GM12878 (cell line): ENCODE measurements at regions not wholly inside any gene's neighbourhood (a gene's known extent, or its start where the extent isn't known, plus 50 kb on each side); places are given as distances from the start of the nearest gene placed in this dataset.

ENCODE experiments used
- ATAC-seq: fragments of 200-7000 bp; cut with Tn5 transposase; 3 replicates; pipeline ENCODE4 v1.9.1; 2020; ENCODE audit warnings: mild to moderate bottlenecking, moderate library complexity
- BruUV-seq: library from RNA; stranded (reverse); fragments of 400-500 nt; replicated peaks from 2 replicates; lab custom pipeline; 2021; lab: Mats Ljungman, UMichigan
- CTCF ChIA-PET: fragments of 300-600 bp; sonication (Branson Sonifier 250); formaldehyde crosslinking; extraction: SDS; loops from one replicate; lab custom pipeline; 2021; ENCODE audit warnings: inconsistent platforms; lab: Yijun Ruan, JAX
- POLR2A ChIA-PET: fragments of 350-600 bp; formaldehyde crosslinking; extraction: SDS; loops from one replicate; lab custom pipeline; 2021; ENCODE audit warnings: inconsistent platforms; lab: Charles Lee
- RAD21 ChIA-PET: fragments of 300-600 bp; sonication (Branson Sonifier 250); formaldehyde crosslinking; loops from one replicate; lab custom pipeline; 2023; ENCODE audit warnings: antibody characterized with exemption; ENCODE audit not compliant: unreplicated experiment; lab: Charles Lee
- SMC1A ChIA-PET: fragments of 300-600 bp; sonication (Branson Sonifier 250); formaldehyde crosslinking; loops from one replicate; lab custom pipeline; 2023; ENCODE audit not compliant: unreplicated experiment, uncharacterized antibody; lab: Charles Lee
- DNase-seq: peaks from one replicate; pipeline ENCODE4 v3.0.0-alpha.2; 2011; ENCODE audit warnings: low read depth, low spot score
- FAIRE-seq: peaks from 3 replicates; lab custom pipeline; 2011; peaks lifted over from hg19 to GRCh38; lab: Jason Lieb, UNC
- H2AFZ ChIP-seq: 2 replicates; pipeline ENCODE4 v1.6.0; 2011; ENCODE audit warnings: low read depth, low read length, control low read depth; ENCODE audit not compliant: control insufficient read depth
- H3K27ac ChIP-seq: 2 replicates; pipeline ENCODE4 v1.5.1; 2011; ENCODE audit warnings: control low read depth; ENCODE audit not compliant: control insufficient read depth, insufficient read depth
- H3K27me3 ChIP-seq, 2 experiments: replicated peaks in 1 of 2; 2 replicates each; pipeline versions ENCODE4 v1.6.0 to v1.6.1; 2011; ENCODE audit warnings: low read length in 1 of 2; ENCODE audit not compliant: control insufficient read depth in 2 of 2, insufficient read depth in 2 of 2
- H3K36me3 ChIP-seq, 2 experiments: 2 replicates each; pipeline ENCODE4 v1.5.1; 2011; ENCODE audit warnings: low read length in 1 of 2; ENCODE audit not compliant: control insufficient read depth in 2 of 2, insufficient read depth in 2 of 2
- H3K4me1 ChIP-seq: 2 replicates; pipeline ENCODE4 v1.6.1; 2011; ENCODE audit warnings: mild to moderate bottlenecking, low read length, moderate library complexity, mixed read lengths; ENCODE audit not compliant: control insufficient read depth, insufficient read depth
- H3K4me2 ChIP-seq: 2 replicates; pipeline ENCODE4 v1.6.0; 2011; ENCODE audit warnings: control low read depth; ENCODE audit not compliant: control insufficient read depth, insufficient read depth
- H3K4me3 ChIP-seq: fragments of 200-600 bp; sonication (generic); 2 replicates; pipeline ENCODE4 v1.5.1; 2016
- H3K79me2 ChIP-seq: 2 replicates; pipeline ENCODE4 v1.6.0; 2011; ENCODE audit warnings: low read length; ENCODE audit not compliant: control insufficient read depth, insufficient read depth
- H3K9ac ChIP-seq: 2 replicates; pipeline ENCODE4 v1.8.0; 2011; ENCODE audit warnings: low read length, control low read depth, mixed read lengths; ENCODE audit not compliant: control insufficient read depth, insufficient read depth
- H3K9me3 ChIP-seq: replicated peaks from 3 replicates; pipeline ENCODE4 v1.5.1; 2011; ENCODE audit warnings: mild to moderate bottlenecking, low read length; ENCODE audit not compliant: control insufficient read depth, insufficient read depth
- H4K20me1 ChIP-seq: 2 replicates; pipeline ENCODE4 v1.6.0; 2011; ENCODE audit not compliant: control insufficient read depth, insufficient read depth
- BMI1 ChIP-seq: fragments of 450-650 bp; IDR thresholded peaks from 2 replicates; pipeline ENCODE4 v1.6.1; 2016; ENCODE audit warnings: mild to moderate bottlenecking, moderate library complexity, borderline replicate concordance
- CBFB ChIP-seq: IDR thresholded peaks from 2 replicates; pipeline ENCODE4 v1.6.1; 2016; ENCODE audit warnings: antibody characterized with exemption, low read depth
- CBX3 ChIP-seq: fragments of 200-600 bp; sonication (generic); IDR thresholded peaks from 2 replicates; pipeline ENCODE4 v1.6.1; 2016; ENCODE audit warnings: low read depth, borderline replicate concordance
- CHD2 ChIP-seq: IDR thresholded peaks from 2 replicates; pipeline ENCODE4 v1.6.1; 2011; ENCODE audit warnings: low read depth, low read length, improper control_type of control experiment, borderline replicate concordance
- EED ChIP-seq: sonication (generic); IDR thresholded peaks from 2 replicates; pipeline ENCODE4 v1.6.1; 2016; ENCODE audit warnings: antibody characterized with exemption, low read depth
- IKZF1 ChIP-seq: fragments of 450-650 bp; conservative IDR thresholded peaks from 2 replicates; pipeline ENCODE4 v1.6.1; 2017; ENCODE audit warnings: antibody characterized with exemption, mild to moderate bottlenecking
- NFIC ChIP-seq: IDR thresholded peaks from 2 replicates; pipeline ENCODE4 v1.6.1; 2012; ENCODE audit warnings: low read depth, mild to moderate bottlenecking, inconsistent platforms, low read length, moderate library complexity
- PAX5 ChIP-seq: IDR thresholded peaks from 2 replicates; pipeline ENCODE4 v1.6.1; 2011; ENCODE audit warnings: low read depth, low read length, borderline replicate concordance
- ZNF207 ChIP-seq: fragments of 450-650 bp; IDR thresholded peaks from 2 replicates; pipeline ENCODE4 v1.6.1; 2014; ENCODE audit warnings: antibody characterized with exemption, mild to moderate bottlenecking, borderline replicate concordance
- ZSCAN29 ChIP-seq: fragments of 450-650 bp; IDR thresholded peaks from 2 replicates; pipeline ENCODE4 v1.6.1; 2017; ENCODE audit warnings: mild to moderate bottlenecking, moderate library complexity
- WGBS: methylation state at CpG from one replicate; pipeline ENCODE4 v1.1.6; 2016; ENCODE audit warnings: low lambda C conversion rate; ENCODE audit not compliant: insufficient replicate concordance, insufficient coverage; ENCODE audit errors: missing lambda C conversion rate; 5-methylcytosine and 5-hydroxymethylcytosine counted together
- in situ Hi-C: fragments of 300-500 bp; cut with MboI; formaldehyde crosslinking; loops from 9 replicates; pipeline ENCODE4 v1.14.3; 2018; ENCODE audit warnings: mixed read lengths
- intact Hi-C: fragments of 100-400 bp; cut with micrococcal nuclease; formaldehyde crosslinking; loops from one replicate; pipeline ENCODE4 v1.14.2; 2022; ENCODE audit not compliant: unreplicated experiment
- TF ChIP-seq, protein P1 (sequence below): IDR thresholded peaks from 2 replicates; pipeline ENCODE4 v1.6.1; 2012; ENCODE audit warnings: low read depth, low read length, improper control_type of control experiment
- TF ChIP-seq, protein P2 (sequence below): IDR thresholded peaks from 2 replicates; pipeline ENCODE4 v1.6.1; 2011; ENCODE audit warnings: borderline replicate concordance, low read depth, mild to moderate bottlenecking, moderate library complexity, low read length; ENCODE audit not compliant: insufficient read depth, poor library complexity, severe bottlenecking
- TF ChIP-seq, protein P3 (sequence below): fragments of 450-650 bp; IDR thresholded peaks from 2 replicates; pipeline ENCODE4 v1.6.1; 2017; ENCODE audit warnings: antibody characterized with exemption, mild to moderate bottlenecking, moderate library complexity

DNA sequence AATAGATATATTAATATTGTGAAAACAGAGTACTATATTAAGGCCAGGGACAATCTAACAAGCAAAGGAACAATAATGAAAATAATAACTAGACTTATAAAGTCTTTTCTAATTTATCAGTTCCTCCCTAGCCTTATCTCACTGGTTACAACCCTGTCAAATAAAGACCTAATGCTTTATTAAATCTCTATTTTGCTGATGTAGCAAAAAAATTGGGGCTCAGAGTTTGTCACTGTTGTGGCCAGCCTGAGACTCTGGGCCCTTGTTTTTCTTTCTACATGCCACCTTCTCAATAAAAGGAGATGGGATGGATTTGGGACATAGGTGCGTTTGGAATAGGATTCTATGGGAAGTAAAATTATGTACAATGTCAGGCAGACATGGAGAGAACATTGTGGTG, 937.0 kb downstream of the IGSF11 start:
- Histone ChIP-seq H3K79me2 (no peaks in the 10 kb centered on the region), H3K27ac (no peak overlapping the region), H3K27me3 (no peaks in the 10 kb centered on the region), H3K4me2 (no peak overlapping the region), H3K36me3 (no peaks in the 10 kb centered on the region), H3K4me3 (no peak overlapping the region), H3K9me3 (no peaks in the 10 kb centered on the region; the same call in 2 of the 3 replicates), H2AFZ (no peak overlapping the region), H3K9ac (no peak overlapping the region), H4K20me1 (no peaks in the 10 kb centered on the region), H3K4me1 (no peaks in the 10 kb centered on the region)
- ChIA-PET RAD21 (no interaction called here), CTCF (no interaction called here), SMC1A (no interaction called here), POLR2A (no interaction called here)
- ATAC-seq: no peak
- 5% methylated on average over 1 of the region's 1 CpG for WGBS
- in situ Hi-C loops (no loop called here), intact Hi-C loops (no loop called here)
- no peak for FAIRE-seq
- no TSS peak for BruUV-seq
- no peak for DNase-seq
- TF ChIP-seq, protein P1, sequence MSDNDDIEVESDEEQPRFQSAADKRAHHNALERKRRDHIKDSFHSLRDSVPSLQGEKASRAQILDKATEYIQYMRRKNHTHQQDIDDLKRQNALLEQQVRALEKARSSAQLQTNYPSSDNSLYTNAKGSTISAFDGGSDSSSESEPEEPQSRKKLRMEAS: no peak

DNA sequence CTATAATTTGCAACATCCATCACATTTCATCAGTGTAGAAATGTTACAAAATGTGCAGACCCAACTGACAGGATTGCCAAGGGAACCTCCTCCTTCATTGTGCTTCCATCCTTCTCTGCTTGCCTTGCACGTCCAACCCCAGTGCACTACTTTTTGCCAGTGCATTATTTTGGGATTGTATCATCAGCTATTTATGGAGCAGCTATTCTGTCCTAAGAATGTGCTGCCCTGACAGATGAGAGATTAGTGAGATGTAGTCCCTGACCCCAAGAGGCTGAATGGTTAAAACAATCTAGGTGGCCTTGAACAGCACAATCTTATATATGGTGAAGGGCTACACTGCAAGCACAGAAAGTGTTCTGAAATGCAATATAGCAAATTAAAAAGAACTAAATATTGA, 935.8 kb downstream of the IGSF11 start:
- no peaks in the 10 kb centered on the region for H4K20me1 ChIP-seq
- no peak overlapping the region for H3K4me3 ChIP-seq
- DNase-seq (no peak), ATAC-seq (no peak), FAIRE-seq (no peak)
- H3K27ac ChIP-seq: no peak overlapping the region
- no peaks in the 10 kb centered on the region for H3K4me1 ChIP-seq
- no peaks in the 10 kb centered on the region for H3K27me3 ChIP-seq
- no peaks in the 10 kb centered on the region for H3K36me3 ChIP-seq
- ChIA-PET POLR2A (no interaction called here), CTCF (no interaction called here), SMC1A (interaction anchor here (1.0 kb wide), 1 partner anchor 18 kb away, joined by 3 read pairs; no protein-coding TSS in a partner anchor), RAD21 (no interaction called here)
- no peak overlapping the region for H3K4me2 ChIP-seq
- no TSS peak for BruUV-seq
- in situ Hi-C loops (no loop called here), intact Hi-C loops (no loop called here)
- WGBS: 0% methylated on average over 1 of the region's 1 CpG
- H3K9ac ChIP-seq: no peak overlapping the region
- no peaks in the 10 kb centered on the region for H3K9me3 ChIP-seq
- no peak overlapping the region for H2AFZ ChIP-seq
- no peaks in the 10 kb centered on the region for H3K79me2 ChIP-seq
- no peak for TF ChIP-seq EED
- no peak for TF ChIP-seq CBX3
- TF ChIP-seq, protein P2, sequence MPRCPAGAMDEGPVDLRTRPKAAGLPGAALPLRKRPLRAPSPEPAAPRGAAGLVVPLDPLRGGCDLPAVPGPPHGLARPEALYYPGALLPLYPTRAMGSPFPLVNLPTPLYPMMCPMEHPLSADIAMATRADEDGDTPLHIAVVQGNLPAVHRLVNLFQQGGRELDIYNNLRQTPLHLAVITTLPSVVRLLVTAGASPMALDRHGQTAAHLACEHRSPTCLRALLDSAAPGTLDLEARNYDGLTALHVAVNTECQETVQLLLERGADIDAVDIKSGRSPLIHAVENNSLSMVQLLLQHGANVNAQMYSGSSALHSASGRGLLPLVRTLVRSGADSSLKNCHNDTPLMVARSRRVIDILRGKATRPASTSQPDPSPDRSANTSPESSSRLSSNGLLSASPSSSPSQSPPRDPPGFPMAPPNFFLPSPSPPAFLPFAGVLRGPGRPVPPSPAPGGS: no peak
- no peak for TF ChIP-seq ZNF207
- no peak for TF ChIP-seq BMI1
- no peak for TF ChIP-seq PAX5
- TF ChIP-seq CBFB: no peak
- TF ChIP-seq ZSCAN29: no peak
- TF ChIP-seq IKZF1: no peak
- TF ChIP-seq NFIC: no peak
- no peak for TF ChIP-seq CHD2
- TF ChIP-seq, protein P3, sequence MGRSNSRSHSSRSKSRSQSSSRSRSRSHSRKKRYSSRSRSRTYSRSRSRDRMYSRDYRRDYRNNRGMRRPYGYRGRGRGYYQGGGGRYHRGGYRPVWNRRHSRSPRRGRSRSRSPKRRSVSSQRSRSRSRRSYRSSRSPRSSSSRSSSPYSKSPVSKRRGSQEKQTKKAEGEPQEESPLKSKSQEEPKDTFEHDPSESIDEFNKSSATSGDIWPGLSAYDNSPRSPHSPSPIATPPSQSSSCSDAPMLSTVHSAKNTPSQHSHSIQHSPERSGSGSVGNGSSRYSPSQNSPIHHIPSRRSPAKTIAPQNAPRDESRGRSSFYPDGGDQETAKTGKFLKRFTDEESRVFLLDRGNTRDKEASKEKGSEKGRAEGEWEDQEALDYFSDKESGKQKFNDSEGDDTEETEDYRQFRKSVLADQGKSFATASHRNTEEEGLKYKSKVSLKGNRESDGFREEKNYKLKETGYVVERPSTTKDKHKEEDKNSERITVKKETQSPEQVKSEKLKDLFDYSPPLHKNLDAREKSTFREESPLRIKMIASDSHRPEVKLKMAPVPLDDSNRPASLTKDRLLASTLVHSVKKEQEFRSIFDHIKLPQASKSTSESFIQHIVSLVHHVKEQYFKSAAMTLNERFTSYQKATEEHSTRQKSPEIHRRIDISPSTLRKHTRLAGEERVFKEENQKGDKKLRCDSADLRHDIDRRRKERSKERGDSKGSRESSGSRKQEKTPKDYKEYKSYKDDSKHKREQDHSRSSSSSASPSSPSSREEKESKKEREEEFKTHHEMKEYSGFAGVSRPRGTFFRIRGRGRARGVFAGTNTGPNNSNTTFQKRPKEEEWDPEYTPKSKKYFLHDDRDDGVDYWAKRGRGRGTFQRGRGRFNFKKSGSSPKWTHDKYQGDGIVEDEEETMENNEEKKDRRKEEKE: no peak
